HG02610 (cell line): ENCODE measurements at regions not wholly inside any gene's neighbourhood (a gene's known extent, or its start where the extent isn't known, plus 50 kb on each side); places are given as distances from the start of the nearest gene placed in this dataset.
A peak's percentile ranks its signal among the peaks of the same experiment; 100 is the strongest.
"Not testable (repeated sequence)": the region's sequence is repeated elsewhere in the genome, so short reads cannot be mapped to it uniquely, and the experiment has no call there.

Source experiments
- ATAC-seq: cut with Tn5 transposase; IDR thresholded peaks from one replicate; pipeline ENCODE4 v1.9.1; 2021; ENCODE audit warnings: mild to moderate bottlenecking, moderate library complexity; ENCODE audit not compliant: unreplicated experiment

DNA sequence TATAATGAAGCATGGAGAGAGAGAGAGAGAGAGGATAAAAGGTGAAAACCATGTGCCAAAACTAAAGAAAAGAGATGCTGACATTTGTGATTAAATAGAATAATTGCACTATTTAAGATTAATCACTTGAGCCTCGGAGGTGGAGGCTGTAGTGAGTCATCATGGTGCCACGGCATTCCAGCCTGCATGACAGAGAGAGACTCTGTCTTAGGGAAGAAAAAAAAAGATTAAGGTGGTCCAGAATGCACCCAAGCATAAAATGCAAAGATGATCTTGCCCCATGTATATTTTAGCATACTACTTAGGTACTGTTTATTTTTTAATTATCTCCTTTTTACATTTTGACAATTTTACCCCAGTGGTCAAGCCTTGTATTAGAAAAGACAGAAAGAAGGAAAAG, 742.5 kb downstream of the SPATA31A1 start:
- not testable (repeated sequence) for ATAC-seq

DNA sequence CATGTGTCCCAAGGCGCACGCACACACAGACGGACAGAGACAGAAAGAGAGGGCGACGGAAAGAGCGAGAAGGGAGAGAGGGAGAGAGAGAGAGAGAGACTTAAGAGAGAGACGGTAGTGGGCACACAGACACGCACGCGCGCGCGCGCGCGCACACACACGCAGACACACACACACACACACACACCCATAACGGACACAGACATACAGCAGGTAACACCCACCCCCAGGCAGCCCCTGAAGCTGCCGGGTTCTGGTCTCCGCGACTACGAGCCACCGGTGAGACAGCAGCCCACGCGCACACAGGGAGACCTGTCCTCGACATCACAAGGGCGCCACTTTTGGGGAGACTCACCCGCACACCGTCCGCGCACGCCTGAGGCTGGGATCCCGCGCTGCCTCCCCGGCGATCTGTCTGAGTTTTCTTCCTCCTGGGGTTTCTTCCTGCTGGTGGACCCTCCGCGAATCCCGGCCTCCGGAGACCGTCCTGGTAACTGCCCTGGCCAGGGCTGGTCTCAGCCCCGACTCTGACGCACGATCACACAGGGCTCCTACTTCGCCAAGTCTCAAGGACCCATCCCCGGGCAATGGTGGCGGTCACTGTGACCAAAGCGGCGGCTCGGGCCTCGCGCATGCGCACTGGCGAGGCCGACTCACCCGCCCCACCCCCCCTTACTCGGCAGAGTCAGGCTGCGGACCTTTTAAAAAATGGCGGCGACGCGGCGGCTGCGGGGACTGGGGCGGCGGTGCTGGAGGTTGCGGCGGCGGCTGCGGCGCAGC, 750.7 kb downstream of the SPATA31A1 start:
- not testable (repeated sequence) for ATAC-seq

DNA sequence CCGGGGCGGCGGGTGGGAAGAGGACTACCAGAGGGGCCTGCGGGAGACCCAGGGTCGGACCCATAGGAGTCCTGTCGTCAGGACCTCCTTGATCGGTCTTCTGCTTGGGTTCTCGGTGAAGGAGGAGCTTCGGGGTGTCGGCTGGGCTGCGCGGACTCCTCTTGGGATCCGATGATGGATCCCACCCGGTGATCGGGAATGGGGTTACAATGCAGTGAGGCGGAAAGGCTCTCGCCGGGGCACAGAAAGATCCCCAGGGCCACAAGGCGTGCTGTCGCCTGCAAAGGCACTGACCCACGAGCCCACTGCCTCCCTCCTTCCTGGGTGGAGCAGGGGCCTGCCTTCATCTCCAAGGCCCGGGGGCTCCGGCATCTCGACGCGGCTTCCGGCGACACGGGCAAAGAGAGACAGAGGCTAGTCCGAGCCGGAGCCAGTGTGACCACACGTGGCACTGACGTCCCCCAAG, 751.3 kb downstream of the SPATA31A1 start:
- ATAC-seq = not testable (repeated sequence)

DNA sequence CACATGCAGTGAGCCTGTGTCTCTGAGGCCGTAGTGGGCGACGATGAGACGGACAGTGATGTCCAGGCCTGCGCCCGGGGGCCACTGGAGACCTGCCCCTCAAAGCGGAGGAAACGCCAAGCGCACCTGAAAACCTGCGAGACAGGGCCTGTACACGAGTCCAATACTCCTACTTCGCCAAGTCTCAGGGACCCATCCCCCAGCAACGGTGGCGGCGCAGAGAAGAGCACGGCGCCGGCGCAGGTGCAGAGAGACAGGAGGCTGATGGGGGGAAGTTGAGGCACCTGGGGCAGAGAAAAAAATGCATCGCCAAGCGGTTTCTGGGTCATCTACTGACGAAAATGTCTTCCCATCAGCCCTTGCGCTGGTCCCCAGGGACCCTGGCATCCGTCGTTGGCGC, 751.8 kb downstream of the SPATA31A1 start:
- ATAC-seq = not testable (repeated sequence)

DNA sequence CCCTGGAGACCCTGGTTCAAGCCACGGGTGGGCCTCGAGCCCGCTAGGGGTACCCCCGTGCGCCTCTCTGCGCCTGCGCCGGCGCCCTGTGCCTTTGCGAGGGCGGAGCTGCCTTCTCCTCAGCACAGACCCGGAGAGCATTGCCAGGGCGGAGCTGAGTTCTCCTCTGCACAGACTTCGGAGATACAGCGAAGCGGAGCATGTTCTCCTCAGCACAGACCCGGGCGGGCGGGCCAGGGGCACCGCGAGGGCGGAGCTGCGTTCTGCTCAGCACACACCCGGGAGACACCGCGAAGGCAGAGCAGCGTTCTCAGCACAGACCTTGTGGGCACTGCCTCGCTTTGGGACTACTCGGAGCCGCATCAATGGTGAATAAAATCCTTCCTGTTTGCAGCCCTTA, 753.0 kb downstream of the SPATA31A1 start:
- ATAC-seq = not testable (repeated sequence)

DNA sequence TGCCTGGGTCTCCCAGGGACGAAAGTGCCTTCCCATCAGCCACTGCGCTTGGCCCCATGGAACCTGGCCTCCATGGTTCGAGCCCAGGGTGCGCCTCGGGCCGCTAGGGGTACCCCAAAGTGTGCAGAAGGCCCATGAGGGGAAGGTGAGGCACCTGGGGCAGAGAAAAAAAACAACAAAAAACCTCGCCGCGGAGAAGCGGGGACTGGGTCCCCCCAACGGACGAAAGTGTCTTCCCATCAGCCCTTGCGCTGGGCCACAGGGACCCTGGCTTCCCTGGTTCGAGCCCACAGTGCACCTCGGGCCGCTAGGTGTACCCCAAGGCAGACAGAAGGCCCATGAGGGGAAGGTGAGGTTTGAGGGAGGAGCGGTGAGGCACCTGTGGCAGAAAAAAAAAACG, 755.3 kb downstream of the SPATA31A1 start:
- not testable (repeated sequence) for ATAC-seq

DNA sequence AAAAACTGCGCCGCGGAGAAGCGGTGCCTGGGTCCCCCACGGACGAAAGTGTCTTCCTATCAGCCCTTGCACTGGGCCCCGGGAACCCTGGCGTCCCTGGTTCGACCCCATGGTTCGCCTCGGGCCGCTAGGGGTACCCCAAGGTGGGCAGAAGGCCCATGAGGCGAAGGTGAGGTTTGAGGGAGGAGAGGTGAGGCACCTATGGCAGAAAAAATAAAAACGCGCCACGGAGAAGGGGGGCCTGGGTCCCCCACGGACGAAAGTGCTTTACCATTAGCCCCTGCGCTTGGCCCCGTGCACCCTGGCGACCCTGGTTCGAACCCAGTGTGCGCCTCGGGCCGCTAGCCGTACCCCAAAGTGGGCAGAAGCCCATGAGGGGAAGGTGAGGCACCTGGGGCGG, 756.1 kb downstream of the SPATA31A1 start:
- not testable (repeated sequence) for ATAC-seq

DNA sequence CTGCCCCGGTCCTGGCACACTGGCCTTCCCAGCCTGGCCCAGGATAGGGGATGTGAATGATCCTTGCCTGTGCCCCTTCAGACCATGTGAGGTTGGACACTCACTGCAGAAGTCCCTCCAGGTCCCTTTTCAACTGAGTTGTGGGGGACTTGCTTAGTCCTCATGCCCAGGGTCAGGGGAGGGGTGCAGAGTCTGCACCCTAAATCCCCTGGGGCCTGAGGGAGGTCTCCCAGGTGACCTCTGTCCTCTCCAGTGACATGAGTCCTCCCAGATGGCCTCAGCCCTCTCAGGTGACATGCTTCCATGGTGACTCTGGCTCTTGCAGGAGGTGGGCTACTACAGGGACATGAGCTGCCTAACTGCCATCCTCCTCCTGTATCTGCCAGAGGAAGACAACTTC, 775.1 kb downstream of the SPATA31A1 start:
- not testable (repeated sequence) for ATAC-seq

DNA sequence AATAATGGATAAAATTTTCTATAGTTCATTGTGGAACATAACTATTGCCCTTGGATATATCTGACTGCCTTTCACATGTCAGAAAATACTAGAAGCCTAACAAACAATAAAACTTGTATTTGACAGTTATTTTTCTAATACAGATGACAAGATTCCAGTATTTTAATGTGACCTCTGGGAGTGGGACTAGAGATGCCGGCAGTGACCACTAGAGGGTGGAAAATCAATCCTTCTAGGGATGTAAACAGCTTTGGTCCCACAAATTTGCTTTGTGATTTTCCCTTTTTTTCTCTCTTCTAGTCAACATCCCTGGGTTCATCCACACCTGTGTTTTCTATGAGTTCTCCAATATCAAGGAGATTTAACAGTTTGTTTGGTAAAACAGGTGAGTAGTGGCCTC, 813.7 kb downstream of the SPATA31A1 start:
- ATAC-seq = peak; percentile 75

DNA sequence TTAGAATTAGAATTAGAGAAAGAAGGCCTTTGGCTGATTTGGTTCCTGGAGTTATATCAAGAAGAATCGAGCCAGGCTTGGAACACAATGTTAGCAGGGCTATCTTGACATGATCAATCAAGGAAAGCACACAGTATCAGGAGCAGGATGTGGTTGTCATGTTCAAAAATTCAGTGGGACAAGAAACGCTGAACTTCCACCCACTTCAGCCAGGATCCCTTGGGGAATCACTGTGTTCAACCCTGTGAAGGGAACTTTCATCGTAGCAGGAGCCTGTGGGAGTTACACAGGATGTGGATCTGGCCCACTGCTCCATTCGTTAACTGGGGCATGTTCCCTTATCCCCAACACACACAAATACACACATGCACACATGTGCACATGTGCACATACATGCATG, 817.8 kb downstream of the SPATA31A1 start:
- ATAC-seq = not testable (repeated sequence)

DNA sequence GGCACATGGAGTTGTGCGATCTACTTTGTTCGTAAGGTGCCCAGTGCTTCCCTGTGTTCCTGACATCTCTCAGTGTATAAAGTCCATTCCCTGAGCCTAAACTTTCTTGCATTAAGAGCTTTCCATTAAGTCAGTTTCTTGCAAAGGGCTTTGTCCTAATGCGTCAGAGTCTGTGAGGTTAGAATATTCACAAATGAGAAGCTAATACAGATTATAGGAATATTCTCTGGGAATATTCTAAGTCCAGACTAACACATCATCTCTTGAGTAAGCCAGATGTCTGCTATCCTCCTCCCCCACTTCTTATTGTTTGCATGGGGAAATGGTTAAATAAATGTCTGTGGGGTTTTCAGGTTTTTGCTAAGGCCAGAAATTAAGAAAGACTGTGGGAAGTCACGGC, 818.6 kb downstream of the SPATA31A1 start:
- not testable (repeated sequence) for ATAC-seq

DNA sequence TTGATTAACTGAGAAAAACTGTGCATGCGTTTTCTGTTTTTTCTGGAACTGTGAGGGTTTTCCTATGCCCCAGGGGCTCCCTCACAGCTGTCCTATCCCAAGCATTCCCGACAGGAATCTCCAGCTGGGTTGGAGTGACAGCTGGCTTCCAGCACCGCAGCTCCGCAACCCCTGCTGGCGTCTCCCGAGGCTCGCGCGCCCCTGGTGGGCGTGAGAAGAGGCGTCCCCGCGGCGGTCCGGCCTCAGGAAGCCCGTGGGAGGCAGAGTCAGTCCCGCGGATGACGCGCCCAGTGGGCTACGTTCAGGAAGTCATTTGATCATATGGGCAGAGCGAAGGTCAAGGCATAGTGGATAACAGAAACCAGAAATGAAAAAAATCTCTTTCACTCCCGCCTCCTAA, 821.9 kb downstream of the SPATA31A1 start:
- ATAC-seq = not testable (repeated sequence)

DNA sequence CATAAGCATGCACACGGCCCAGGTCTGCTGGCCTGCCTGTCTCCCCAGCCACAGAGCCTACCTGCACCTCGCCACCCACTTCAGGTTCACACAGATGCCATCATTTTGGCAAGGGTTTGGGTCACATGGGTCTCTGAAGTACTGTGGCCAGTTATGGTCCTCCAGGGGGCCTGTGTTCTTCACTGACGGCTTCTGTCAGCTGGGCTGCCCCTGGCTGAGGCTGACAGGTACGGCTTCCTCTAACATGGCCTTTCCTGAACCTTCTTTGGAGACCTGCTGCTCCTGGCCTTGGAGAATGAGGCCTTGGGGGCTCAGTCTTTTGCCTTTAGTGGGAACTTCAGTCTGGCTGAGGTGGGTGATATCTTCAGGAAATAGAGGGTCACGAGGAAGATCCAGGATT, 835.9 kb downstream of the SPATA31A1 start:
- ATAC-seq = not testable (repeated sequence)

DNA sequence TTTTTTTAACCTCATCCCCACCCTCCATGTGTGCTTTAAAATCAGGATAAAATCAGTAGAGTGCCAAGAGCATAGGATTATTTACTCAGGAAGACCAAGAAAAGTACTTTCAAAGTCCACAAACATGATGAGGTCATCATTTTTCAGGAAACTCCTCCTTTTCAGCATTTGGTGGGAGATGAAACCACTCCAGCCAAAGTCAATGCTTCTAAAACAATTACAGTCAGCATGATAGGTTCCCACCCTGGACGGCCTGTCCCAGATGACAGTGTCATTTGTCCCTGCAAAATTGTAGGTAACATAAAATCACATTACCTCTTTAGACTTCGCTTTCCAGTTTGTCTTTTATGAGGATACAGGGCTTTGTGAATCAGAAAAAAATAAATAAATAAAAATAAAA, 836.7 kb downstream of the SPATA31A1 start:
- ATAC-seq = not testable (repeated sequence)

DNA sequence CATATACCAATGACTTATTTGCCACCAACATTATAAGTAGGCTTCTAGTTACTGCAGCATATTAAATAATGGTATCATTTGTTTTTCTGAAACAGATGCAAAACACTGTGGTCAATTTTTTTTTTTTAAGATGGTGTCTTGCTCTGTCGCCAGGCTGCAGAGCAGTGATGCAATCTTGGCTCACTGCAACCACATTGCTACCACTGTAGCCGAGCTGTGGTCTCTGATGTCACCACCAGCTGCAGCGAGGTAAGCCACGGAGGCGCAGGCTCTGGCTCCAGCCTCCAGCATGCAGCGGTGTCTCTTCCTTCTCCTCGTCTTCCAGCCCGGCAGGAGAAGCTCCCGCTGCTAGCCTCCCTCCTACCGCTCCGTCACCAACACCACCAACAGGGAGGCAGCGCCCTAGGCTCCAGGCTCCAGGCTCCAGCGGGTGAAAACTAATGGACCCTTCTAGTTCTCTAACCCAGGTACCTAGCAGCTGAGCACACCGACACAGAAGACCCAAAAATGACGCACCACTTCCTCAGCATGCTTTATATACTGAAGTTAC, 840.8 kb downstream of the SPATA31A1 start:
- ATAC-seq = not testable (repeated sequence)

DNA sequence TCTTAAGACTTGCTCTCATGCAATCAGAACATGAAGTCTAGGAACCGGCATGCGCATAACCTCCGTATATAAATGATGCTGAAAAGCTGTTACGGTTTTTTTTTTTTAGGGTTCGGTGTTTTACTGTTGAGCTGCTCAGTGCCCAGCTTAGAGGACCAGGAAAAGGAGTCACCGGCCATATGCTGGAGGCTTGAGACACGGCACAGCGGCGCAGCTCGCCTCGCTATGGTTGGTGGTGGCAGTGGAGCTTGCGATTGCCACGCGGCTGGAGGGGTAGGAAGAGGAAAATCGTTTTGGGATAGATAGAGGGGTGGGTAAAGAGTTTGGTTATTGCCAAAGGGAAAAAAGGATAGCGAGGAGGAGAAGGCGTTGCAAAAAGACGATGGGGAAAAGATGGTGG, 841.3 kb downstream of the SPATA31A1 start:
- ATAC-seq = not testable (repeated sequence)

DNA sequence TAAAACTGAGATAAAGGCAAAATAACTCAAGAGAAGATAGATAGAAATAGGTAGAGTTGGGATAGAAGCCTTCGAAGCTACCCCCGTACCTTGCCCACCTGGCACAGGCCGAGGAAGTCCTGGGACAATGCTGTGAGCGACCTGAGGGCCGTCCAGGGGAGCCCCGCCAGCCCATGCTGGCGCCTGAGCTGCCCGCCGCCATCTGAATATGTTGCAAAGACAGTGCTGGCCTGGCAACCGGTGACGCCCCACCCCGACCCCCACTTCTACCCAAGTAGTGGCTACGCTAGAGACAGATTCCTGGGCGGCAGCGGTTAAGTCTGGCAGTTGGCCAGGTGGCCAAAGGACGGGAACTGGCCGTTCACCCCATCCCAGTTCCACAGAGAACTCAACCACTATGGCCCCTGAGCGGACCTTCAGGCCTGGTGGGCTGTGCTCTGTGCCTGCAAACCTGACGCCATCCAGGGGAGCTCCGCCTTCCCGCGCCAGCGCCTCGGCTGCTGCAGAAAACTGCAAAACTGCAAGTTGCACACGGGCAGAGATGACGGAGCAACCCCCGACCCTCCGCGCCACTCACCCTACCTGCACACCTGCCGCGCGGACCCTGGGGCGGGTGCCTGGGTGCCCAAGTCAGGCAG, 866.2 kb downstream of the SPATA31A1 start:
- not testable (repeated sequence) for ATAC-seq

DNA sequence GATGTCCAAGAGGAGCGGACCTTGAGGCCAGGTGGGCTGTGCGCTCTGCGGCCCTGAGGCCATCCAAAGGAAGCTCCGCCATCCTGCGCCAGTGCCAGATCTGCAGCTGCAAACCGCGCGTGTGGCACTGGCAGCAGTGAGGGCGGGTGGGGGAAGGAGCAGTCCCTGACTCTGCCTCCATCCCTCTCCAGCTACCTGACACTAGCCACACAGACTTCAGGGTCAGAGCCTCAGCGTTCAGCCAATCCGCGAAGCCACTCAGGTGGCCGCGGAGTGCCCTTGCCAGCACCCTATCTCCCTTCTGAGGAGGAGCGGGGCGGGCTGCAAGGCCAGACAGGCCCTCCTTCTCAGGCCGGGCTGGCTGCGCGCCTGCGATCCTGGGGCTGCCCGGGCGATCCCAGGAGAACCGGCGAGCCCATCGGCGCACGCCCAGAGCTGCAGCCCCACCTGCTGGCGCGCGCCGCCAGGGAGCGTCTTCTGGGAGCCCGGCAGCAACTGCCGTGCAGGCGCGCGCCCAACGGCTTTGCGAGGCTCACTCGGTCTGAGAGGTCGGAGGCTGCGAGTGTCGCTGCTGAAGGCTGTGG, 867.2 kb downstream of the SPATA31A1 start:
- not testable (repeated sequence) for ATAC-seq

DNA sequence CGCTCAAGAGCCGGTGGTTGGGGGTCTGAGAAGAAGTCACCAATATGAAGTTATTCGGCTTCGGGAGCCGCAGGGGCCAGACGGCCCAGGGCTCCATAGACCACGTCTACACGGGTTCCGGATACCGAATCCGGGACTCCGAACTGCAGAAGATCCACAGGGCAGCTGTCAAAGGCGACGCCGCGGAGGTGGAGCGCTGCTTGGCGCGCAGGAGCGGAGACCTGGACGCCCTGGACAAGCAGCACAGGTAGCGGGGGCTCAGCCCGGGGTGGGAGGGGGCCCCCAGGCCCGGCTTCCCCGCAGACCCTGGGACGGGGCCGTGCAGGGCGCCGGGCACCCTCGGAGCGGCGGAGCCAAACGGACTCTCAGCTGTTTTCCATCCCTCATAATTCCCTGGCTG, 867.9 kb downstream of the SPATA31A1 start:
- ATAC-seq = not testable (repeated sequence)
